ENCODE measurements at regions not wholly inside any gene's neighbourhood (a gene's known extent, or its start where the extent isn't known, plus 50 kb on each side); places are given as distances from the start of the nearest gene placed in this dataset.
"Not testable (repeated sequence)": the region's sequence is repeated elsewhere in the genome, so short reads cannot be mapped to it uniquely, and the experiment has no call there.

GRCh38 chr12:104890476-104891096, 67.5 kb downstream of the SLC41A2 start:
- H3K4me3 ChIP-seq (replicated peaks; ENCODE audit: low read depth, low read length), result no peak overlapping the region
- no peak for TF ChIP-seq CTCF (IDR thresholded peaks at IDR 0.05; ENCODE audit: low read depth, low read length, missing control alignments)
- no peak for DNase-seq (ENCODE audit: extremely low read depth, low read depth)

GRCh38 chr12:104889735-104890134, 68.4 kb downstream of the SLC41A2 start:
- no peak for TF ChIP-seq CTCF (IDR thresholded peaks at IDR 0.05; ENCODE audit: low read depth, low read length, missing control alignments)
- no peak for DNase-seq (ENCODE audit: extremely low read depth, low read depth)
- no peak overlapping the region for H3K4me3 ChIP-seq (replicated peaks; ENCODE audit: low read depth, low read length)

GRCh38 chr12:104888892-104889291, 69.2 kb downstream of the SLC41A2 start:
- no peak for TF ChIP-seq CTCF (IDR thresholded peaks at IDR 0.05; ENCODE audit: low read depth, low read length, missing control alignments)
- no peak overlapping the region for H3K4me3 ChIP-seq (replicated peaks; ENCODE audit: low read depth, low read length)
- no peak for DNase-seq (ENCODE audit: extremely low read depth, low read depth)

- no peak overlapping the region for H3K4me3 ChIP-seq (replicated peaks; ENCODE audit: low read depth, low read length)
- no peak for DNase-seq (ENCODE audit: extremely low read depth, low read depth)
- TF ChIP-seq CTCF (IDR thresholded peaks at IDR 0.05; ENCODE audit: low read depth, low read length, missing control alignments), result no peak
These were observed 69.6 kb downstream of the SLC41A2 start for GRCh38 chr12:104888481-104888880.

- no peak for DNase-seq (ENCODE audit: extremely low read depth, low read depth)
- TF ChIP-seq CTCF (IDR thresholded peaks at IDR 0.05; ENCODE audit: low read depth, low read length, missing control alignments), result no peak
- no peak overlapping the region for H3K4me3 ChIP-seq (replicated peaks; ENCODE audit: low read depth, low read length)
These were observed 70.6 kb downstream of the SLC41A2 start for GRCh38 chr12:104887452-104887851.

GRCh38 chr12:104886418-104887401, 71.4 kb downstream of the SLC41A2 start:
- DNase-seq (ENCODE audit: extremely low read depth, low read depth), result peak; percentile 73
- no peak overlapping the region for H3K4me3 ChIP-seq (replicated peaks; ENCODE audit: low read depth, low read length)
- TF ChIP-seq CTCF (IDR thresholded peaks at IDR 0.05; ENCODE audit: low read depth, low read length, missing control alignments), result no peak

- not testable (repeated sequence) for DNase-seq (ENCODE audit: extremely low read depth, low read depth)
These were observed 79.2 kb downstream of the SLC41A2 start for GRCh38 chr12:104878858-104879257.

More at GRCh38 chr12:104878858-104879257, 79.2 kb downstream of the SLC41A2 start:
- H3K4me3 ChIP-seq (replicated peaks; ENCODE audit: low read depth, low read length), result not testable (repeated sequence)
